GM12891 (cell line): ENCODE measurements at regions not wholly inside any gene's neighbourhood (a gene's known extent, or its start where the extent isn't known, plus 50 kb on each side); places are given as distances from the start of the nearest gene placed in this dataset.

ENCODE experiments used
- POLR2A ChIP-seq: IDR thresholded peaks from 2 replicates; pipeline ENCODE4 v1.6.1; 2011; ENCODE audit warnings: low read depth, low read length, control low read depth
- POLR2AphosphoS5 ChIP-seq: IDR thresholded peaks from 2 replicates; pipeline ENCODE4 v1.6.1; 2011; ENCODE audit warnings: low read depth, low read length, control low read depth
- POU2F2 ChIP-seq: IDR thresholded peaks from 2 replicates; pipeline ENCODE4 v1.6.1; 2011; ENCODE audit warnings: low read depth, mild to moderate bottlenecking, control low read depth, low read length, moderate library complexity
- TAF1 ChIP-seq: IDR thresholded peaks from 2 replicates; pipeline ENCODE4 v1.6.1; 2011; ENCODE audit warnings: low read depth, low read length, control low read depth

DNA sequence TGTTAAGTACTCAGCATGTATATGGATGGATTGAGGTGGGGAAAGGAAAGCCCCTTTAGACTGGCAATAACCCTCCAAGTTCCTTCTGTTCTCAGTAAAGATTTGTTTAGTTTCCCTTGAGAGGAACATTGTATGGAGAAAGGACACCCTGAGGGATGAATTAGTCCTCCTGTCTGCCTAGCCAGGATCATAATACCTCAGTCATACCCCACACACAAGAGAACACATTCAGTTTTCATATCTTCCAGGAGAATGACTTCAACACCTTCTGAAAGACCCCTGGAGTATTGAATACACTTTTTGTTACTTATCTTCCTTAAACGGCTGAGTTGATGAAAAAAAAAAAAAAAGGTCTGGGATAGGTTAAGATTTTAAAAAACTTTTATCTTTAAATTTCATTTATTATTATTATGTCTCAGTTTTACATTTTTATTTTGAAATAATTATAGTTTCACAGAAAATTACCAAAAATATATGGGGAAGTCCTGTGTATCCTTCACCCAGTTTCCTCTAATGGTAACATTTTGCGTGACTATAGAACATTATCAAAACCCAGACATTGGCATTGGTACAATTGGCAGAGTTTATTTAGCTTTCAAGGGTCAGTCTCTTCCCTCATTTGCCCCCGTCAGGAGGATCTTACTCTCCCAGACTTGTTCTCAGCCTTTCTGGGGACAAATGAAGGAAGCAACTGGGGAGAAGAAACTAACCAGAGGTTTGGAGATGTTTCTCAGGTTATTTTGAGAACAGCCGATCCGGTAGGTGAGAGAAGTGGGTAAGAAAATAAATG, 88.0 kb downstream of the ACTBL2 start:
- TF ChIP-seq POLR2A: no peak
- no peak for TF ChIP-seq POLR2AphosphoS5
- TF ChIP-seq TAF1: no peak
- TF ChIP-seq POU2F2: no peak
